GM12878 (cell line): ENCODE measurements at regions not wholly inside any gene's neighbourhood (a gene's known extent, or its start where the extent isn't known, plus 50 kb on each side); places are given as distances from the start of the nearest gene placed in this dataset.

Source experiments
- FOS ChIP-seq: IDR thresholded peaks from 3 replicates; pipeline ENCODE4 v1.6.1; 2011; ENCODE audit warnings: borderline replicate concordance; ENCODE audit not compliant: insufficient read length; ENCODE audit errors: extremely low read depth
- HDGF ChIP-seq: fragments of 450-650 bp; IDR thresholded peaks from 2 replicates; pipeline ENCODE4 v1.6.1; 2016; ENCODE audit warnings: antibody characterized with exemption
- NFIC ChIP-seq: IDR thresholded peaks from 2 replicates; pipeline ENCODE4 v1.6.1; 2012; ENCODE audit warnings: low read depth, mild to moderate bottlenecking, inconsistent platforms, low read length, moderate library complexity
- RELA ChIP-seq: fragments of 450-650 bp; IDR thresholded peaks from 2 replicates; pipeline ENCODE4 v1.8.0; 2014; ENCODE audit warnings: borderline replicate concordance; ENCODE audit not compliant: partially characterized antibody
- ZBTB33 ChIP-seq: fragments of 450-650 bp; IDR thresholded peaks from 2 replicates; pipeline ENCODE4 v1.6.1; 2017; ENCODE audit warnings: mild to moderate bottlenecking
- ZBTB4 ChIP-seq: fragments of 450-650 bp; formaldehyde crosslinking; IDR thresholded peaks from 2 replicates; pipeline ENCODE4 v1.4.0; 2022; ENCODE audit warnings: mild to moderate bottlenecking, moderate library complexity
- ZNF384 ChIP-seq: IDR thresholded peaks from 2 replicates; pipeline ENCODE4 v1.6.1; 2012; ENCODE audit warnings: low read depth, mild to moderate bottlenecking, low read length, improper control_type of control experiment, borderline replicate concordance

DNA sequence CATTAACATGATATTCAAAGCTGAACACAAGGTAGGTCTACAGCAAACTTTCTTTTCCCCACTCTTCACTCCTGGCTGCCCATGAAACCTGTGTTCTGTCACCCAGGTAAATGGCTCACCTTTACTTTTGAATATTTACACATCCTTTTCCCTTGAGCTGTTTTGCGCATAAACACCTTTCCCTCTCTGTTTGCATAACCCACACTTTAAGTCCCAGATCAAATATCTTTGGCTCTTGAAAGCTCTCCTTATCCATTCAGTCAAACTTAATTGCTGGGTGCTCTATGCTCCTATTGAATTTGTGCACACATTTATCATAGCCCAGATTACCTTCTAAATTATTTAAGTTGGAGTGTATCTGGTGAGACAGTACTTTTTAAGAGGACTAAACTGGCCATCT is 51.7 kb upstream of the ATP8A1 start (continued):
- no peak for TF ChIP-seq ZBTB4
- TF ChIP-seq HDGF: no peak
- TF ChIP-seq ZBTB33: no peak
- TF ChIP-seq RELA: no peak
- no peak for TF ChIP-seq NFIC
- TF ChIP-seq ZNF384: no peak
- TF ChIP-seq FOS: no peak
